Heart right ventricle (tissue), 16 donors: ENCODE measurements at regions not wholly inside any gene's neighbourhood (a gene's known extent, or its start where the extent isn't known, plus 50 kb on each side); places are given as distances from the start of the nearest gene placed in this dataset.
A peak's percentile ranks its signal among the peaks of the same experiment; 100 is the strongest.

Source experiments
- ATAC-seq, 8 donors: fragments of 200-7000 bp; cut with Tn5 transposase; one replicate each; pipeline ENCODE4 v1.9.1; 2020; ENCODE audit warnings: mild to moderate bottlenecking in 8 of 8, moderate library complexity in 8 of 8, moderate number of reproducible peaks in 1 of 8
- DNase-seq, 2 donors: peaks; one replicate each; pipeline ENCODE4 v3.0.0-alpha.2; 2020
- H3K27ac ChIP-seq, 10 donors: fragments of 200-600 bp; sonication (generic) in 2 of 10; one replicate each; pipeline versions ENCODE4 v1.5.0 to v1.8.0; 2020 to 2022; ENCODE audit warnings: mild to moderate bottlenecking in 3 of 10
- H3K27me3 ChIP-seq, 7 donors: fragments of 200-600 bp; one replicate each; pipeline ENCODE4 v1.8.0; 2021 to 2022; ENCODE audit warnings: mild to moderate bottlenecking in 2 of 7
- H3K36me3 ChIP-seq, 9 donors: fragments of 200-600 bp; sonication (generic) in 1 of 9; one replicate each; pipeline versions ENCODE4 v1.5.0 to v1.8.0; 2020 to 2022; ENCODE audit warnings: mild to moderate bottlenecking in 2 of 9
- H3K4me1 ChIP-seq, 9 donors: fragments of 200-600 bp; sonication (generic) in 1 of 9; one replicate each; pipeline versions ENCODE4 v1.5.0 to v1.8.0; 2020 to 2022; ENCODE audit warnings: mild to moderate bottlenecking in 4 of 9
- H3K4me3 ChIP-seq, 10 donors: fragments of 200-600 bp; sonication (generic) in 2 of 10; one replicate each; pipeline versions ENCODE4 v1.5.0 to v1.8.0; 2020 to 2022; ENCODE audit warnings: mild to moderate bottlenecking in 7 of 10, moderate library complexity in 2 of 10
- H3K9me3 ChIP-seq, 11 donors: fragments of 200-600 bp in 10 of 11; sonication (generic) in 2 of 11; one replicate each; pipeline versions ENCODE4 v1.5.0 to v1.8.0; 2013 to 2022; ENCODE audit warnings: mild to moderate bottlenecking in 2 of 11, control low read depth in 1 of 11, moderate library complexity in 1 of 11
- WGBS, 2 donors: extraction: QIAGEN DNeasy Blood & Tissue Kit; methylation state at CpG; one replicate each; pipeline ENCODE4 v1.1.7; 2013; ENCODE audit warnings: inconsistent platforms in 1 of 2; 5-methylcytosine and 5-hydroxymethylcytosine counted together
- intact Hi-C, 10 donors: fragments of 100-400 bp; cut with DNase I; formaldehyde crosslinking; loops; one replicate each; pipeline versions ENCODE4 v1.11.1 to v1.14.2; 2022
- TF ChIP-seq, protein P1 (sequence below), 9 donors: fragments of 200-600 bp; sonication (generic) in 2 of 9; IDR thresholded peaks; one replicate each; pipeline versions ENCODE4 v1.5.0 to v1.8.0; 2021 to 2022; ENCODE audit warnings: antibody characterized with exemption in 9 of 9, mild to moderate bottlenecking in 5 of 9, moderate library complexity in 1 of 9
- donor health status: Arrhythmogenic right ventricular cardiomyopathy.
- donor health status: ischemic (EF 13 %, LVEDD 7.1; RV severe dilation, severe dysfunction).
- donor health status: healthy with polysubstance abuse.
- donor health status: DM: no; HTN: yes; CAD: no.
- donor health status: DM: no; HTN: no; CAD: no.
- donor health status: ischemic (EF 25% LVEDD 6.9; RV normal size, moderate dysfunction).
- donor health status: ischemic (EF 25% LVEDD 5.7; RV mildly dilated, moderate dysfunction).
- donor health status: healthy.
- donor health status: DM: yes; HTN: yes; CAD: no.
- donor health status: Ischemic cardiomyopathy.
- donor health status: ischemic (EF 35%, LVEDD 5.7; RV mildly dilated, moderate dysfunction).
- donor health status: nonischemic (EF 11% LVEDD 7.7; RV severe dilation, severe dysfunction).
- donor health status: DM: yes; HTN: yes; CAD: no.
- donor health status: PGD.
- donor health status: ischemic (EF 29% LVEDD 5.4; RV normal size, mild dysfunction).
- donor health status: nonischemic (EF 23%, LVEDD 6.1; RV moderate dilation, normal function).

DNA sequence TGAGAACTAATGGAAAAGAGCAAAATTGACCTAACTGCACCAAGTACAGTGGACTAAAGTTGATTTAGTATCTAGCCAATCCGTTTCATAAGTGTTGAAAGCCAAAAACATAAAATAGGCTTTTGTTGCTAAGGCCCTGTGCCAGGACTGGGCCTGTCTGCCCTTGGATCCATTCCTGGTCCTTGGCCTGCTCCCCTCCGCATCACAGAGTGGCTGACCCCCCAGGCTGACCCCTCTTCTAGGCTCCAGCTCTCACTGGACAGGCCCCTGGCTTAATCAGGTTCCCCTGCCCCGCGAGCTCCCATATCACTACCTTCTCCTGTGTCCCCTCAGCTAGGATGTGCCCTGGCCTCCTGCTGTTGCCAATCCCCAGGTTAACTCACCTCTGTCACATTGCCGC lies 313.6 kb upstream of the MYOCD start:
- TF ChIP-seq, protein P1, sequence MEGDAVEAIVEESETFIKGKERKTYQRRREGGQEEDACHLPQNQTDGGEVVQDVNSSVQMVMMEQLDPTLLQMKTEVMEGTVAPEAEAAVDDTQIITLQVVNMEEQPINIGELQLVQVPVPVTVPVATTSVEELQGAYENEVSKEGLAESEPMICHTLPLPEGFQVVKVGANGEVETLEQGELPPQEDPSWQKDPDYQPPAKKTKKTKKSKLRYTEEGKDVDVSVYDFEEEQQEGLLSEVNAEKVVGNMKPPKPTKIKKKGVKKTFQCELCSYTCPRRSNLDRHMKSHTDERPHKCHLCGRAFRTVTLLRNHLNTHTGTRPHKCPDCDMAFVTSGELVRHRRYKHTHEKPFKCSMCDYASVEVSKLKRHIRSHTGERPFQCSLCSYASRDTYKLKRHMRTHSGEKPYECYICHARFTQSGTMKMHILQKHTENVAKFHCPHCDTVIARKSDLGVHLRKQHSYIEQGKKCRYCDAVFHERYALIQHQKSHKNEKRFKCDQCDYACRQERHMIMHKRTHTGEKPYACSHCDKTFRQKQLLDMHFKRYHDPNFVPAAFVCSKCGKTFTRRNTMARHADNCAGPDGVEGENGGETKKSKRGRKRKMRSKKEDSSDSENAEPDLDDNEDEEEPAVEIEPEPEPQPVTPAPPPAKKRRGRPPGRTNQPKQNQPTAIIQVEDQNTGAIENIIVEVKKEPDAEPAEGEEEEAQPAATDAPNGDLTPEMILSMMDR (IDR thresholded peaks at IDR 0.05), result no peak
- DNase-seq (no peak), ATAC-seq (no peak)
- Histone ChIP-seq H3K36me3 (no peaks in the 10 kb centered on the region), H3K9me3 (peaks cover 0 to 19% (median 0%) of the 10 kb centered on the region in 11 donors), H3K4me3 (no peak overlapping the region), H3K27me3 (no peaks in the 10 kb centered on the region), H3K4me1 (no peaks in the 10 kb centered on the region), H3K27ac (no peak overlapping the region)
- WGBS, 2 donors, result 78 to 86% methylated on average over 5 of the region's 5 CpGs
- intact Hi-C loops, result no loop called here

DNA sequence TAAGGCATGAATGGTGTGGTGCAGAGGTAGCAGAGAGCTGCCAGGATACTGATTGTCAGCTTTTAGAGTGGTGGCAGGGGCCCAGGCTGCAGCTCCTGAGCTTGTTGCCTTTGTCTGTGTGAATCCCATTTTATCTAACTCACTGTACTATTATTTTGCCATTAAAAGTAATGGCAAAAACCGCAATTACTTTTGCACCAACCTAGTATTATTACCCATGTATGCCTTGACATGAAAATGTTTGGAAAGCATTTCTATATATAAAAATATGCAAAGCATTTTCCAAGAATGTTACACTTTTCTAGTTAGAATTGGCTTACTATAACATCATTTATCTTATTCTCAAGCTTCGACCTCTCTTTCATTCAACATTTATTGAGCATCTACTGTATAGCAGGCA lies 308.1 kb upstream of the MYOCD start:
- no peaks in the 10 kb centered on the region for H3K27me3 ChIP-seq
- no peaks in the 10 kb centered on the region for H3K4me1 ChIP-seq
- intact Hi-C loops, result no loop called here
- no peak overlapping the region for H3K4me3 ChIP-seq
- DNase-seq (no peak), ATAC-seq (no peak)
- H3K27ac ChIP-seq, result no peak overlapping the region
- H3K36me3 ChIP-seq, result no peaks in the 10 kb centered on the region
- peaks cover 0 to 5% (median 0%) of the 10 kb centered on the region in 11 donors for H3K9me3 ChIP-seq
- TF ChIP-seq, protein P1 (IDR thresholded peaks at IDR 0.05), result no peak
- 87 to 94% methylated on average over 2 of the region's 2 CpGs for WGBS, 2 donors

DNA sequence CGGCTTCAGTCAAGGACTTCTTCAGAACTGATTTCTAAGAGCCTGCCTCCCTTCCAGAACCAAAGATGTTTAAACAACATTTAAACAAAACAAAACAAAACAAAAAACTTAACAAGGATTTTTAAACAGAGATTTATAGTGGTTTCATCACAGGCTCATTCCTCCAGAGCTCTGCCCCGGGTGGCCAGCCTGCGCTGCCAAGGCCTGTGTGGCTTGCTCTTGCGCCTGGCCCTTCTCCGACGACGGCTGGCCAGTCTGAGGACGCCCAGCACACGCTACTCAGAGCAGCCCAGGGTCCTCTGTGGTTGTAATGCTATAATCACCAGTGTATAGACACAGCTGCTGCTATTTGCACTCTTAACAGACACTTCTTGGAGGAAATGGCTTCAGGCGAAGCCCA lies 307.2 kb upstream of the MYOCD start:
- H3K27me3 ChIP-seq, result no peaks in the 10 kb centered on the region
- WGBS, 2 donors, result 84 to 89% methylated on average over 10 of the region's 10 CpGs
- no peak overlapping the region for H3K27ac ChIP-seq
- no peaks in the 10 kb centered on the region for H3K36me3 ChIP-seq
- peaks cover 0 to 5% (median 0%) of the 10 kb centered on the region in 11 donors for H3K9me3 ChIP-seq
- H3K4me1 ChIP-seq, result no peaks in the 10 kb centered on the region
- intact Hi-C loops, result no loop called here
- TF ChIP-seq, protein P1 (IDR thresholded peaks at IDR 0.05), result no peak
- H3K4me3 ChIP-seq, result no peak overlapping the region
- no peak for ATAC-seq
- DNase-seq, result no peak

DNA sequence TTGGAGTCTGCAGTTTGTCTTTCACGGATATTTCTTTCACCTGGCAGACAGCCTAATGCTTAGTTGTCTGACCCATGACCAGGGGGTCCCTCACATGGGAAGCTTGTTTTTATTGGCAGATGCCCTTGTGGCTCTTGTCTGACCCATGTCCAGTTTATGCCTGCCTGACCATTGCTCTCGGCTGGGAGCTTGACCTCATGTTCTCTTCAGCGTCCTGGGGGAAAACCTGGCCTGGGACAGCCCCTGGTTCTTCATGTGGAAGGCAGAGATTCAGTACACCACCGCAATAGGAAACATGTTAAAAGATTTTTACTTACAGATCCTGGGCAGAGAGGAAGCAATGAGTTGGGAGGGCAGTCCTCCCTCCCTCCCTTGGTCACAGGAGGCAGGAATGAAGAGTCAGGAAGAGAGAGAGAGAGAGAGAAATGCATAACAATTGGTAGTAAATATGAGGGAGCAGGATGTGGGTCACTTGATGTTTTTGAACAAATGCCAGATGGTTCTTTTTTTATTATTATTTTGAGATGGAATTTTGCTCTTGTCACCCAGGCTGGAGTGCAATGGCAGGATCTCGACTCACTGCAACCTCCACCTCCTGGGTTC lies 302.7 kb upstream of the MYOCD start:
- ATAC-seq (peak in 2 of 8 donors; percentile 34 to 54), DNase-seq (peak in 1 of 2 donors; percentile 16)
- no peaks in the 10 kb centered on the region for H3K36me3 ChIP-seq
- H3K4me3 ChIP-seq, result no peak overlapping the region
- intact Hi-C loops, result no loop called here
- H3K4me1 ChIP-seq, result peaks cover 0 to 3% (median 0%) of the 10 kb centered on the region in 9 donors
- WGBS, 2 donors, result 55 to 74% methylated on average over 5 of the region's 5 CpGs
- H3K27ac ChIP-seq, result no peak overlapping the region
- TF ChIP-seq, protein P1 (IDR thresholded peaks at IDR 0.05), result no peak
- peaks cover 0 to 3% (median 0%) of the 10 kb centered on the region in 11 donors for H3K9me3 ChIP-seq
- H3K27me3 ChIP-seq, result no peaks in the 10 kb centered on the region
